ENCODE measurements at regions not wholly inside any gene's neighbourhood (a gene's known extent, or its start where the extent isn't known, plus 50 kb on each side); places are given as distances from the start of the nearest gene placed in this dataset.

GRCh38 chr20:7147220-7147601 is 379.7 kb downstream of the BMP2 start (continued):
- 0 out of 4 replicates have a peak, but pooled peaks of 1 of the 2 experiments have one; percentile 21 for TF ChIP-seq REST (IDR thresholded peaks at IDR 0.05; ENCODE audit: borderline replicate concordance in 1 of 2, low read depth in 1 of 2, low read length in 2 of 2)
- no peak for TF ChIP-seq EED (CRISPR knock-in tag; IDR thresholded peaks at IDR 0.05)
- TF ChIP-seq NKX3-1 (CRISPR knock-in tag; IDR thresholded peaks at IDR 0.05), result 0 out of 2 replicates have a peak, but pooled peaks have one; percentile 37
- peak; percentile 29; the same call in 1 of the 2 replicates for TF ChIP-seq ZNF205 (CRISPR knock-in tag; IDR thresholded peaks at IDR 0.05)
- TF ChIP-seq MEIS1 (CRISPR knock-in tag; IDR thresholded peaks at IDR 0.05; ENCODE audit: borderline replicate concordance), result peak; percentile 56; the same call in 1 of the 2 replicates
- peak; percentile 73 for TF ChIP-seq TARDBP (CRISPR knock-in tag; IDR thresholded peaks at IDR 0.05)
- peak; percentile 14; the same call in 1 of the 2 replicates for TF ChIP-seq HOMEZ (CRISPR knock-in tag; IDR thresholded peaks at IDR 0.05; ENCODE audit: low read depth)
- no peak for TF ChIP-seq KDM2A (CRISPR knock-in tag; IDR thresholded peaks at IDR 0.05; ENCODE audit: borderline replicate concordance, low read depth)
- no peak for TF ChIP-seq ZFP41 (CRISPR knock-in tag; IDR thresholded peaks at IDR 0.05; ENCODE audit: borderline replicate concordance)
- TF ChIP-seq HOXD1 (CRISPR knock-in tag; IDR thresholded peaks at IDR 0.05), result 0 out of 2 replicates have a peak, but pooled peaks have one; percentile 61
- TF ChIP-seq NONO (IDR thresholded peaks at IDR 0.05), result no peak
- peak; percentile 72; the same call in 1 of the 2 replicates for TF ChIP-seq NONO (CRISPR knock-in tag; conservative IDR thresholded peaks at IDR 0.05)
- peak; percentile 75 for TF ChIP-seq CEBPG (CRISPR knock-in tag; IDR thresholded peaks at IDR 0.05)
- no peak for TF ChIP-seq ZNF761 (CRISPR knock-in tag; conservative IDR thresholded peaks at IDR 0.05)
- peak; percentile 53; the same call in 1 of the 2 replicates for TF ChIP-seq FOXJ3 (CRISPR knock-in tag; IDR thresholded peaks at IDR 0.05; ENCODE audit: borderline replicate concordance)
- TF ChIP-seq ARID3A (IDR thresholded peaks at IDR 0.05; ENCODE audit: low read depth, low read length), result peak; percentile 74
- no peak for TF ChIP-seq RFXANK (CRISPR knock-in tag; IDR thresholded peaks at IDR 0.05)
- TF ChIP-seq ZNF713 (CRISPR knock-in tag; IDR thresholded peaks at IDR 0.05), result no peak
- no peak for TF ChIP-seq WIZ (CRISPR knock-in tag; IDR thresholded peaks at IDR 0.05)
- peak; percentile 89 for TF ChIP-seq PITX1 (CRISPR knock-in tag; IDR thresholded peaks at IDR 0.05)
- TF ChIP-seq ZFP62 (CRISPR knock-in tag; IDR thresholded peaks at IDR 0.05), result no peak
- TF ChIP-seq PATZ1 (CRISPR knock-in tag; IDR thresholded peaks at IDR 0.05), result peak; percentile 92
- 0 out of 2 replicates have a peak, but pooled peaks have one; percentile 25 for TF ChIP-seq DRAP1 (CRISPR knock-in tag; IDR thresholded peaks at IDR 0.05)
